ENCODE measurements at regions not wholly inside any gene's neighbourhood (a gene's known extent, or its start where the extent isn't known, plus 50 kb on each side); places are given as distances from the start of the nearest gene placed in this dataset.
A peak's percentile ranks its signal among the peaks of the same experiment; 100 is the strongest.
"Not testable (repeated sequence)": the region's sequence is repeated elsewhere in the genome, so short reads cannot be mapped to it uniquely, and the experiment has no call there.

- no peak for DNase-seq
These were observed 489.5 kb downstream of the IRS1 start for GRCh38 chr2:226310146-226310545.

- no peak for DNase-seq
These were observed 490.6 kb downstream of the IRS1 start for GRCh38 chr2:226308986-226309385.

GRCh38 chr2:226308323-226308680 lies 491.3 kb downstream of the IRS1 start:
- DNase-seq: no peak

- DNase-seq: no peak
These were observed 491.9 kb downstream of the IRS1 start for GRCh38 chr2:226307487-226308322.

GRCh38 chr2:226306969-226307368 lies 492.7 kb downstream of the IRS1 start:
- DNase-seq: no peak

GRCh38 chr2:226304308-226304707 lies 495.3 kb downstream of the IRS1 start:
- DNase-seq: peak; percentile 1

GRCh38 chr2:226303707-226304106 lies 495.9 kb downstream of the IRS1 start:
- no peak for DNase-seq

GRCh38 chr2:226300196-226300886 lies 499.3 kb downstream of the IRS1 start:
- no peak for DNase-seq

GRCh38 chr2:226299771-226300170 lies 499.8 kb downstream of the IRS1 start:
- DNase-seq: no peak

GRCh38 chr2:226295681-226296080 lies 503.9 kb downstream of the IRS1 start:
- no peak for DNase-seq

GRCh38 chr2:226295123-226295522 lies 504.5 kb downstream of the IRS1 start:
- no peak for DNase-seq

GRCh38 chr2:226291281-226291680 lies 508.3 kb downstream of the IRS1 start:
- DNase-seq: not testable (repeated sequence)

GRCh38 chr2:226286916-226287315 lies 512.7 kb downstream of the IRS1 start:
- no peak for DNase-seq

- DNase-seq: no peak
These were observed 515.8 kb downstream of the IRS1 start for GRCh38 chr2:226283796-226284195.

- DNase-seq: no peak
These were observed 517.5 kb downstream of the IRS1 start for GRCh38 chr2:226282151-226282550.

GRCh38 chr2:226280136-226280535 lies 519.5 kb downstream of the IRS1 start:
- DNase-seq: not testable (repeated sequence)

GRCh38 chr2:226275215-226275614 lies 524.4 kb downstream of the IRS1 start:
- DNase-seq: no peak

GRCh38 chr2:226274143-226274542 lies 525.5 kb downstream of the IRS1 start:
- DNase-seq: no peak

GRCh38 chr2:226273440-226273839 lies 526.2 kb downstream of the IRS1 start:
- no peak for DNase-seq

GRCh38 chr2:226272435-226272834 lies 527.2 kb downstream of the IRS1 start:
- DNase-seq: no peak

- DNase-seq: no peak
These were observed 529.1 kb downstream of the IRS1 start for GRCh38 chr2:226270285-226271058.

- DNase-seq: no peak
These were observed 531.9 kb downstream of the IRS1 start for GRCh38 chr2:226267516-226268289.

Measured in CD4-positive, alpha-beta T cell treated with Interleukin-21 for 1 hour (primary cell).